H1 (cell line): ENCODE measurements at regions not wholly inside any gene's neighbourhood (a gene's known extent, or its start where the extent isn't known, plus 50 kb on each side); places are given as distances from the start of the nearest gene placed in this dataset.

Experiments
- CTCF ChIA-PET: fragments of 300-600 bp; sonication (Branson Sonifier 250); formaldehyde crosslinking; loops from one replicate; lab custom pipeline; 2021; ENCODE audit not compliant: partially characterized antibody; lab: Charles Lee
- POLR2A ChIA-PET: fragments of 300-600 bp; sonication (Branson Sonifier 250); formaldehyde crosslinking; loops from one replicate; lab custom pipeline; 2021; ENCODE audit warnings: inconsistent platforms; ENCODE audit not compliant: partially characterized antibody; lab: Charles Lee
- DNase-seq, 2 experiments: peaks; one replicate each; pipeline versions ENCODE4 v3.0.0 to v3.0.0-alpha.2; 2010 to 2022; ENCODE audit warnings: low spot score in 2 of 2, low read depth in 1 of 2, mixed read lengths in 1 of 2
- FAIRE-seq: peaks from 2 replicates; lab custom pipeline; 2011; peaks lifted over from hg19 to GRCh38; lab: Jason Lieb, UNC
- H2AFZ ChIP-seq: 2 replicates; pipeline ENCODE4 v1.8.1; 2012; ENCODE audit warnings: low read length, inconsistent platforms
- H2AK5ac ChIP-seq: 2 replicates; pipeline ENCODE4 v1.6.1; 2013; ENCODE audit warnings: low read depth, low read length
- H2BK120ac ChIP-seq: replicated peaks from 2 replicates; pipeline ENCODE3; 2013; ENCODE audit warnings: low read depth, low read length, inconsistent platforms
- H2BK12ac ChIP-seq: 2 replicates; pipeline ENCODE4 v1.6.1; 2013; ENCODE audit warnings: low read depth, low read length
- H2BK15ac ChIP-seq: 2 replicates; pipeline ENCODE4 v1.6.1; 2013; ENCODE audit warnings: low read length
- H2BK20ac ChIP-seq: 2 replicates; pipeline ENCODE4 v1.6.1; 2013; ENCODE audit warnings: low read length
- H2BK5ac ChIP-seq: 2 replicates; pipeline ENCODE4 v1.6.1; 2013; ENCODE audit warnings: low read depth, low read length
- H3K14ac ChIP-seq: 2 replicates; pipeline ENCODE4 v1.6.1; 2013; ENCODE audit warnings: inconsistent platforms; ENCODE audit not compliant: insufficient read length
- H3K18ac ChIP-seq: 2 replicates; pipeline ENCODE4 v1.6.1; 2013; ENCODE audit warnings: low read length; ENCODE audit errors: extremely low read depth
- H3K23ac ChIP-seq: 2 replicates; pipeline ENCODE4 v1.6.1; 2013; ENCODE audit warnings: inconsistent platforms; ENCODE audit not compliant: insufficient read length
- H3K23me2 ChIP-seq: 2 replicates; pipeline ENCODE4 v1.6.1; 2013; ENCODE audit warnings: low read depth, low read length
- H3K27ac ChIP-seq: 2 replicates; pipeline ENCODE4 v1.6.1; 2011; ENCODE audit warnings: low read depth, low read length, inconsistent platforms
- H3K27me3 ChIP-seq, 4 experiments: replicated peaks in 1 of 4; 1 replicate in 1 of 4; 2 replicates in 3 of 4; pipeline versions ENCODE4 v1.6.1 to v1.8.1; 2011 to 2013; ENCODE audit warnings: low read length in 3 of 4, mild to moderate bottlenecking in 3 of 4, inconsistent platforms in 2 of 4, mixed read lengths in 2 of 4, moderate library complexity in 1 of 4; ENCODE audit not compliant: control insufficient read depth in 3 of 4, insufficient read depth in 3 of 4; ENCODE audit errors: extremely low read depth in 1 of 4
- H3K36me3 ChIP-seq, 4 experiments: 2 replicates each; pipeline versions ENCODE4 v1.6.1 to v1.8.1; 2011 to 2013; ENCODE audit warnings: mild to moderate bottlenecking in 4 of 4, low read length in 3 of 4, moderate library complexity in 2 of 4, control low read depth in 1 of 4, inconsistent platforms in 1 of 4; ENCODE audit not compliant: insufficient read depth in 4 of 4, control insufficient read depth in 2 of 4
- H3K4ac ChIP-seq: replicated peaks from 2 replicates; pipeline ENCODE3; 2013; ENCODE audit warnings: low read length, low read depth, mixed read lengths, inconsistent platforms; ENCODE audit not compliant: insufficient read length
- H3K4me1 ChIP-seq, 4 experiments: replicated peaks in 1 of 4; 1 replicate in 1 of 4; 2 replicates in 3 of 4; pipeline versions ENCODE4 v1.6.1 to v1.8.1; 2011 to 2013; ENCODE audit warnings: low read length in 3 of 4, inconsistent platforms in 2 of 4, mixed read lengths in 1 of 4; ENCODE audit not compliant: insufficient read depth in 4 of 4, control insufficient read depth in 3 of 4
- H3K4me2 ChIP-seq, 2 experiments: 2 replicates each; pipeline versions ENCODE4 v1.6.1 to v1.8.1; 2011 to 2013; ENCODE audit warnings: low read depth in 2 of 2, low read length in 2 of 2, control low read depth in 1 of 2, inconsistent platforms in 1 of 2, mild to moderate bottlenecking in 1 of 2; ENCODE audit not compliant: insufficient read depth in 1 of 2
- H3K4me3 ChIP-seq, 4 experiments: fragments of 200-600, 300-600 bp in 1 of 4; sonication (generic), shearing (Covaris generic), sonication (Bioruptor Twin) in 1 of 4; 2 replicates each; pipeline versions ENCODE4 v1.5.1 to v1.8.1; 2011 to 2016; ENCODE audit warnings: low read length in 4 of 4, low read depth in 3 of 4, control low read depth in 2 of 4, inconsistent platforms in 2 of 4, mild to moderate bottlenecking in 2 of 4, mixed read lengths in 1 of 4, moderate library complexity in 1 of 4; ENCODE audit not compliant: insufficient read depth in 2 of 4; ENCODE audit errors: extremely low read depth in 1 of 4
- H3K56ac ChIP-seq: replicated peaks from 2 replicates; pipeline ENCODE3; 2013; ENCODE audit warnings: low read depth, mild to moderate bottlenecking, mixed read lengths, low read length, inconsistent platforms; ENCODE audit not compliant: insufficient read length
- H3K79me1 ChIP-seq: 2 replicates; pipeline ENCODE4 v1.6.1; 2013; ENCODE audit warnings: low read depth, low read length, control low read depth
- H3K79me2 ChIP-seq, 2 experiments: 2 replicates each; pipeline versions ENCODE4 v1.6.1 to v1.8.1; 2012 to 2013; ENCODE audit warnings: low read length in 2 of 2, mild to moderate bottlenecking in 2 of 2, inconsistent platforms in 1 of 2; ENCODE audit not compliant: insufficient read depth in 2 of 2, control insufficient read depth in 1 of 2
- H3K9ac ChIP-seq, 4 experiments: replicated peaks in 1 of 4; 1 replicate in 1 of 4; 2 replicates in 3 of 4; pipeline versions ENCODE4 v1.6.1 to v1.8.1; 2011 to 2013; ENCODE audit warnings: low read depth in 3 of 4, low read length in 3 of 4, control low read depth in 2 of 4, mild to moderate bottlenecking in 2 of 4, moderate library complexity in 2 of 4, inconsistent platforms in 1 of 4; ENCODE audit errors: extremely low read depth in 1 of 4
- H3K9me3 ChIP-seq, 2 experiments: 2 replicates each; pipeline versions ENCODE4 v1.6.1 to v1.8.1; 2012 to 2013; ENCODE audit warnings: mild to moderate bottlenecking in 2 of 2, moderate library complexity in 2 of 2, control low read depth in 1 of 2, inconsistent platforms in 1 of 2, low read depth in 1 of 2, low read length in 1 of 2, mixed read lengths in 1 of 2; ENCODE audit not compliant: insufficient read depth in 2 of 2
- H4K20me1 ChIP-seq, 2 experiments: replicated peaks in 1 of 2; 2 replicates each; pipeline versions ENCODE3 to v1.8.1; 2011 to 2013; ENCODE audit warnings: inconsistent platforms in 2 of 2, low read length in 2 of 2, mild to moderate bottlenecking in 1 of 2; ENCODE audit not compliant: insufficient read depth in 2 of 2, control insufficient read depth in 1 of 2
- H4K5ac ChIP-seq: 2 replicates; pipeline ENCODE4 v1.6.1; 2013; ENCODE audit warnings: low read length, low read depth, mixed read lengths, inconsistent platforms; ENCODE audit not compliant: insufficient read length
- H4K8ac ChIP-seq: 2 replicates; pipeline ENCODE4 v1.8.0; 2013; ENCODE audit warnings: mild to moderate bottlenecking, moderate library complexity, low read length, inconsistent platforms; ENCODE audit not compliant: insufficient read depth; ENCODE audit errors: extremely low read depth
- H4K91ac ChIP-seq: replicated peaks from 2 replicates; pipeline ENCODE3; 2013; ENCODE audit warnings: low read length, mixed read lengths, inconsistent platforms; ENCODE audit not compliant: insufficient read length
- CHD2 ChIP-seq: IDR thresholded peaks from 2 replicates; pipeline ENCODE4 v1.6.1; 2012; ENCODE audit warnings: low read length, improper control_type of control experiment
- EGR1 ChIP-seq: IDR thresholded peaks from 2 replicates; pipeline ENCODE4 v1.6.1; 2011; ENCODE audit warnings: low read depth, low read length, borderline replicate concordance
- FOSL1 ChIP-seq: IDR thresholded peaks from 2 replicates; pipeline ENCODE4 v1.6.1; 2011; ENCODE audit warnings: mild to moderate bottlenecking, low read depth, low read length, moderate library complexity; ENCODE audit not compliant: insufficient read depth
- GABPA ChIP-seq: IDR thresholded peaks from 2 replicates; pipeline ENCODE4 v1.6.1; 2011; ENCODE audit warnings: mild to moderate bottlenecking, low read length, moderate library complexity, borderline replicate concordance; ENCODE audit not compliant: insufficient read depth
- KDM1A ChIP-seq: fragments of 200-600, 300-600 bp; sonication (generic); IDR thresholded peaks from 2 replicates; pipeline ENCODE4 v1.7.1; 2016; ENCODE audit warnings: mild to moderate bottlenecking, low read length, borderline replicate concordance
- KDM5A ChIP-seq: fragments of 200-600 bp; IDR thresholded peaks from 2 replicates; pipeline ENCODE4 v1.7.1; 2012; ENCODE audit warnings: mild to moderate bottlenecking, low read length, inconsistent platforms, mixed read lengths
- PHF8 ChIP-seq: fragments of 200-600 bp; sonication (generic); conservative IDR thresholded peaks from 2 replicates; pipeline ENCODE4 v1.7.1; 2012; ENCODE audit warnings: low read depth, mild to moderate bottlenecking, inconsistent platforms, low read length, moderate library complexity
- RNF2 ChIP-seq: fragments of 200-900, 300-1000 bp; sonication (generic); IDR thresholded peaks from 2 replicates; pipeline ENCODE4 v1.7.1; 2016; ENCODE audit warnings: borderline replicate concordance, low read depth, mild to moderate bottlenecking, antibody characterized with exemption, low read length; ENCODE audit not compliant: poor library complexity, severe bottlenecking; ENCODE audit errors: missing control alignments
- SIN3A ChIP-seq, 2 experiments: IDR thresholded peaks in 1 of 2; conservative IDR thresholded peaks in 1 of 2; 2 replicates each; pipeline ENCODE4 v1.6.1; 2011 to 2012; ENCODE audit warnings: low read length in 2 of 2, improper control_type of control experiment in 1 of 2, low read depth in 1 of 2, mild to moderate bottlenecking in 1 of 2
- TAF7 ChIP-seq: optimal IDR thresholded peaks from 2 replicates; pipeline ENCODE3; 2011; ENCODE audit warnings: low read depth, mild to moderate bottlenecking, inconsistent platforms, low read length, moderate library complexity, borderline replicate concordance
- YY1 ChIP-seq: IDR thresholded peaks from 2 replicates; pipeline ENCODE4 v1.6.1; 2011; ENCODE audit warnings: low read depth, mild to moderate bottlenecking, low read length
- WGBS, 2 experiments: shearing (Covaris generic) in 1 of 2; methylation state at CpG; one replicate each; pipeline versions ENCODE4 v1.1.6 to v1.1.7; 2013 to 2015; ENCODE audit warnings: low lambda C conversion rate in 2 of 2, mixed read lengths in 2 of 2, inconsistent platforms in 1 of 2, low coverage in 1 of 2, missing lambda C conversion rate in 1 of 2; ENCODE audit not compliant: insufficient replicate concordance in 2 of 2, insufficient coverage in 1 of 2, insufficient read length in 1 of 2; ENCODE audit errors: extremely low coverage in 1 of 2, missing lambda C conversion rate in 1 of 2; 5-methylcytosine and 5-hydroxymethylcytosine counted together

- Histone ChIP-seq H3K23ac (no peak overlapping the region), H2BK120ac (no peak overlapping the region), H4K8ac (no peak overlapping the region), H2BK5ac (no peak overlapping the region), H3K27ac (no peak overlapping the region), H3K4me3 (no peak overlapping the region), H3K79me2 (no peaks in the 10 kb centered on the region), H4K5ac (no peak overlapping the region), H2BK20ac (no peak overlapping the region), H3K9ac (no peak overlapping the region), H3K4ac (no peak overlapping the region), H3K56ac (no peak overlapping the region), H2AFZ (peak overlapping the region; percentile 73; the same call in 1 of the 2 replicates), H4K91ac (no peak overlapping the region), H3K4me1 (no peaks in the 10 kb centered on the region), H3K18ac (no peak overlapping the region), H3K23me2 (no peaks in the 10 kb centered on the region), H3K27me3 (no peaks in the 10 kb centered on the region), H2AK5ac (no peak overlapping the region), H3K9me3 (peaks cover under 1 to 3% of the 10 kb centered on the region in 2 experiments; a peak in 1 of 4 replicates)
- FAIRE-seq (no peak), DNase-seq (no peak)
- POLR2A ChIA-PET = no interaction called here
- 89% methylated on average over 10 of the region's 10 CpGs; no CpG with 5 or more reads in 1 of the 2 experiments for WGBS, 2 experiments
- TF ChIP-seq SIN3A (conservative IDR thresholded peaks at IDR 0.05 in 1 of 2, IDR thresholded peaks at IDR 0.05 in 1 of 2; ENCODE audit: low read depth in 1 of 2, low read length in 2 of 2) (no peak), FOSL1 (no peak), KDM5A (no peak), RNF2 (no peak), EGR1 (no peak), YY1 (no peak), GABPA (no peak), KDM1A (no peak), PHF8 (no peak), TAF7 (no peak), CHD2 (no peak)
- TF ChIP-seq, all 59 proteins: peak for 0
- Histone ChIP-seq H4K20me1 (no peaks in the 10 kb centered on the region), H3K14ac (no peak overlapping the region), H2BK15ac (no peak overlapping the region), H3K36me3 (no peaks in the 10 kb centered on the region), H3K4me2 (no peak overlapping the region), H2BK12ac (no peak overlapping the region), H3K79me1 (no peaks in the 10 kb centered on the region)
- CTCF ChIA-PET = interaction anchor here (0.6 to 1.6 kb wide), 2 partner anchors 15 to 350 kb away, joined by 3 to 4 read pairs; no protein-coding TSS in a partner anchor
Measured at GRCh38 chr6:163983679-163984078, 569.2 kb downstream of the QKI start.
